Naive thymus-derived CD4-positive, alpha-beta T cell (primary cell): ENCODE measurements at regions not wholly inside any gene's neighbourhood (a gene's known extent, or its start where the extent isn't known, plus 50 kb on each side); places are given as distances from the start of the nearest gene placed in this dataset.
A peak's percentile ranks its signal among the peaks of the same experiment; 100 is the strongest.

ENCODE experiments used
- ATAC-seq: fragments of 150-1000 bp; cut with Tn5 transposase; 2 replicates; pipeline ENCODE4 v1.10.0; 2021; ENCODE audit warnings: mild to moderate bottlenecking, moderate library complexity
- CTCF ChIA-PET: fragments of 350-600 bp; sonication (Branson Sonifier 250); formaldehyde crosslinking; loops from one replicate; lab custom pipeline; 2021; ENCODE audit warnings: antibody characterized with exemption; lab: Charles Lee
- POLR2A ChIA-PET: fragments of 350-600 bp; sonication (Branson Sonifier 250); formaldehyde crosslinking; loops from one replicate; lab custom pipeline; 2021; ENCODE audit warnings: antibody characterized with exemption, inconsistent platforms; lab: Charles Lee
- DNase-seq, 9 donors: peaks; one replicate each; pipeline versions ENCODE4 v3.0.0 to v3.0.0-alpha.2; 2020 to 2022; ENCODE audit warnings: mixed read lengths in 1 of 9
- H3K27ac ChIP-seq: one replicate; pipeline ENCODE4 v1.7.0; 2013; ENCODE audit warnings: mild to moderate bottlenecking, low read depth, low read length, moderate library complexity
- H3K27me3 ChIP-seq, 2 donors: one replicate each; pipeline ENCODE4 v1.7.0; 2013; ENCODE audit warnings: low read length in 2 of 2, mild to moderate bottlenecking in 2 of 2, moderate library complexity in 2 of 2; ENCODE audit not compliant: control insufficient read depth in 2 of 2, insufficient read depth in 2 of 2
- H3K36me3 ChIP-seq, 3 experiments: 1 replicate in 2 of 3; 2 replicates in 1 of 3; pipeline ENCODE4 v1.7.0; 2013; ENCODE audit warnings: low read length in 3 of 3, mild to moderate bottlenecking in 3 of 3, moderate library complexity in 1 of 3; ENCODE audit not compliant: insufficient read depth in 3 of 3, control insufficient read depth in 2 of 3
- H3K4me1 ChIP-seq, 2 donors: one replicate each; pipeline ENCODE4 v1.7.0; 2013; ENCODE audit warnings: low read length in 2 of 2, mild to moderate bottlenecking in 2 of 2, moderate library complexity in 1 of 2; ENCODE audit not compliant: control insufficient read depth in 2 of 2, insufficient read depth in 2 of 2
- H3K4me3 ChIP-seq: 2 replicates; pipeline ENCODE4 v1.7.0; 2013; ENCODE audit warnings: mild to moderate bottlenecking, low read length
- H3K9me3 ChIP-seq, 3 experiments: 1 replicate in 2 of 3; 2 replicates in 1 of 3; pipeline ENCODE4 v1.7.0; 2013; ENCODE audit warnings: low read length in 3 of 3; ENCODE audit not compliant: control insufficient read depth in 2 of 3
- H3K27ac Mint-ChIP-seq, 9 donors: one replicate each; pipeline ENCODE4 v1.8.0; 2020 to 2022; ENCODE audit warnings: mixed read lengths in 9 of 9, mild to moderate bottlenecking in 8 of 9, moderate library complexity in 5 of 9, inconsistent platforms in 2 of 9
- H3K27me3 Mint-ChIP-seq, 5 donors: one replicate each; pipeline ENCODE4 v1.8.0; 2021 to 2022; ENCODE audit warnings: mixed read lengths in 5 of 5, mild to moderate bottlenecking in 1 of 5
- H3K36me3 Mint-ChIP-seq, 5 donors: one replicate each; pipeline ENCODE4 v1.8.0; 2020 to 2022; ENCODE audit warnings: mixed read lengths in 5 of 5, mild to moderate bottlenecking in 3 of 5, inconsistent platforms in 1 of 5
- H3K4me1 Mint-ChIP-seq, 7 donors: one replicate each; pipeline ENCODE4 v1.8.0; 2020 to 2022; ENCODE audit warnings: mixed read lengths in 7 of 7, mild to moderate bottlenecking in 3 of 7, inconsistent platforms in 1 of 7
- H3K4me3 Mint-ChIP-seq, 10 donors: one replicate each; pipeline ENCODE4 v1.8.0; 2020 to 2022; ENCODE audit warnings: mild to moderate bottlenecking in 10 of 10, mixed read lengths in 10 of 10, moderate library complexity in 6 of 10, inconsistent platforms in 2 of 10
- H3K9me3 Mint-ChIP-seq, 11 donors: one replicate each; pipeline ENCODE4 v1.8.0; 2020 to 2022; ENCODE audit warnings: mixed read lengths in 11 of 11, mild to moderate bottlenecking in 4 of 11, inconsistent platforms in 1 of 11, moderate library complexity in 1 of 11
- intact Hi-C, 2 donors: fragments of 100-400 bp; cut with micrococcal nuclease; formaldehyde crosslinking; loops; one replicate each; pipeline ENCODE4 v1.15.1; 2023

DNA sequence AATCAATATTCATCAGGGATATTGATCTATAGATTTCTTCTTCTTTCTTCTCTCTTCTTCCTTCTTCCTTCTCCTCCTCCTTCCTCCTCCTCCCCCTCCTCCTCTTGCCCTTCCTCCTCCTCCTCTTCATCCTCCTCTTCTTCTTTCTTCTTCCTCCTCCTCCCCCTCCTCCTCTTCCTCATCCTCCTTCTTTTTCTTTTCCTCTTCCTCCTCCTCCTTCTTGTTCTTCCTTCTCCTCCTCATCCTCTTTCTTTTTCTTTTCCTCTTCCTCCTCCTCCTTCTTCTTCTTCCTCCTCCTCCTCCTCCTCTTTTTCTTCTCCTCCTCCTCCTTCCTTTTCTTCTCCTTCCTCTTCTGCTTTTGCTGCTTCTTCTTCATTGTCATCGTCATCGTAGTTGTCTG, 52.4 kb upstream of the SERINC1 start:
- Histone ChIP-seq H3K27me3 (no peaks in the 10 kb centered on the region), H3K4me3 (no peak overlapping the region), H3K4me1 (no peaks in the 10 kb centered on the region), H3K9me3 (no peaks in the 10 kb centered on the region), H3K27ac (no peak overlapping the region), H3K36me3 (no peaks in the 10 kb centered on the region)
- Mint-ChIP-seq H3K4me3 (no peak overlapping the region), H3K9me3 (peaks cover 0 to 21% (median 7%) of the 10 kb centered on the region in 11 donors), H3K27ac (no peak overlapping the region), H3K36me3 (no peaks in the 10 kb centered on the region), H3K27me3 (peaks cover 30 to 56% (median 50%) of the 10 kb centered on the region in 5 donors), H3K4me1 (no peaks in the 10 kb centered on the region)
- ChIA-PET CTCF (no interaction called here), POLR2A (no interaction called here)
- intact Hi-C loops, result no loop called here
- DNase-seq (no peak), ATAC-seq (no peak)

DNA sequence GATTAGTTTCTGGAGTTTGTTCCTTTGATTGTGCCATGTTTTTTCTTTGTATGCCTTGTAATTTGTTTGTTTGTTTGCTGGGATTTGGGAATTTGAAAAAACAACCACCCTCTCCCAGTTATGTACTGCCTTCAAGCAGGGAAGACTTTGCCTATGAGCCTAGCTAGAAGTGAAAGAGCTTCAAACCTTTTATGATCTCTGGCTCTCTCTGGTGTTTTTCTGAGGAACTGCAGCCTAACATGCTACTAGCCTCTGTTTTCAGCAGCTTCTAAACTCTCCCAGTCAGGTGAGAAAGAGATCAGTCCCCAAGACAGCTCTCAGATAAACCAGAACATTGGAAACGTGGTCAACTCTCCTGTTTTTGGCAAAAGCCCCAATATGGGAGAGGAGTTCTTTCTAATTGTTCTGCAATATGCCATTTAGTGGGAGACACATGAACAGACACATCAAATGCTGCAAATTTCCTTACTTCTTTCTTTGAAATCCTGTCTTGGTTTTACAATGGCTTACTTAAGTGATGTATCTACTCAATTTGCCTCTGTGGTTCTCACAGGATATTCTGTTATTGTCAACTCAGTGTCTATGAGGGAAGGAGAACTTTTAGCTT, 58.9 kb upstream of the SERINC1 start:
- Mint-ChIP-seq H3K9me3 (peaks cover 0 to 11% (median 0%) of the 10 kb centered on the region in 11 donors), H3K36me3 (no peaks in the 10 kb centered on the region), H3K4me3 (no peak overlapping the region), H3K27me3 (peaks cover 34 to 48% (median 37%) of the 10 kb centered on the region in 5 donors), H3K27ac (no peak overlapping the region), H3K4me1 (peaks cover 0 to 8% (median 0%) of the 10 kb centered on the region in 7 donors)
- no peak overlapping the region for H3K4me3 ChIP-seq
- POLR2A ChIA-PET, result interaction anchor here (0.7 to 1.3 kb wide), 2 partner anchors 59 to 145 kb away, joined by 3 to 7 read pairs; partner anchors contain the start of gene SERINC1
- intact Hi-C loops, result loop anchor here (1.0 to 5.0 kb wide), 7 partner anchors 38 to 1475 kb away; partner anchors contain the start of gene HSF2 (in 1 of the 2)
- H3K27ac ChIP-seq, result no peak overlapping the region
- peak; percentile 86 for ATAC-seq
- no peaks in the 10 kb centered on the region for H3K36me3 ChIP-seq
- H3K27me3 ChIP-seq, result no peaks in the 10 kb centered on the region
- DNase-seq, result peak in 8 of 9 donors; percentile 36 to 73 (median 64)
- no peaks in the 10 kb centered on the region for H3K4me1 ChIP-seq
- H3K9me3 ChIP-seq, result no peaks in the 10 kb centered on the region
- CTCF ChIA-PET, result interaction anchor here (0.6 to 5.4 kb wide), 21 partner anchors 8 to 1099 kb away, joined by 3 to 94 read pairs (median 5); no protein-coding TSS in a partner anchor

GRCh38 chr6:122548281-122548680, 61.9 kb upstream of the PKIB start:
- DNase-seq (no peak), ATAC-seq (no peak)
- H3K27ac ChIP-seq, result no peak overlapping the region
- H3K4me3 Mint-ChIP-seq, result no peak overlapping the region
- peaks cover 0 to 10% (median 5%) of the 10 kb centered on the region in 5 donors for H3K27me3 Mint-ChIP-seq
- no peaks in the 10 kb centered on the region for H3K36me3 Mint-ChIP-seq
- H3K4me1 ChIP-seq, result no peaks in the 10 kb centered on the region
- H3K9me3 ChIP-seq, result no peaks in the 10 kb centered on the region
- ChIA-PET CTCF (no interaction called here), POLR2A (no interaction called here)
- no peaks in the 10 kb centered on the region for H3K36me3 ChIP-seq
- intact Hi-C loops, result no loop called here
- no peak overlapping the region for H3K4me3 ChIP-seq
- H3K9me3 Mint-ChIP-seq, result peaks cover 0 to 2% (median 0%) of the 10 kb centered on the region in 11 donors
- H3K4me1 Mint-ChIP-seq, result no peaks in the 10 kb centered on the region
- H3K27me3 ChIP-seq, result no peaks in the 10 kb centered on the region
- H3K27ac Mint-ChIP-seq, result no peak overlapping the region

GRCh38 chr6:122548820-122549219, 61.4 kb upstream of the PKIB start:
- POLR2A ChIA-PET, result no interaction called here
- CTCF ChIA-PET, result no interaction called here
- Histone ChIP-seq H3K36me3 (no peaks in the 10 kb centered on the region), H3K4me3 (no peak overlapping the region), H3K9me3 (no peaks in the 10 kb centered on the region), H3K27ac (no peak overlapping the region), H3K4me1 (no peaks in the 10 kb centered on the region), H3K27me3 (no peaks in the 10 kb centered on the region)
- H3K4me3 Mint-ChIP-seq, result no peak overlapping the region
- H3K4me1 Mint-ChIP-seq, result no peaks in the 10 kb centered on the region
- intact Hi-C loops, result no loop called here
- no peak for ATAC-seq
- no peaks in the 10 kb centered on the region for H3K36me3 Mint-ChIP-seq
- H3K9me3 Mint-ChIP-seq, result peaks cover 0 to 2% (median 0%) of the 10 kb centered on the region in 11 donors
- peaks cover 0 to 10% (median 5%) of the 10 kb centered on the region in 5 donors for H3K27me3 Mint-ChIP-seq
- DNase-seq, result no peak
- H3K27ac Mint-ChIP-seq, result no peak overlapping the region

- intact Hi-C loops, result no loop called here
- Mint-ChIP-seq H3K4me1 (no peaks in the 10 kb centered on the region), H3K27ac (no peak overlapping the region), H3K4me3 (no peak overlapping the region), H3K27me3 (peaks cover 0 to 5% (median 3%) of the 10 kb centered on the region in 5 donors), H3K36me3 (no peaks in the 10 kb centered on the region), H3K9me3 (peaks cover 0 to 2% (median 0%) of the 10 kb centered on the region in 11 donors)
- Histone ChIP-seq H3K27ac (no peak overlapping the region), H3K9me3 (no peaks in the 10 kb centered on the region), H3K4me1 (no peaks in the 10 kb centered on the region), H3K36me3 (no peaks in the 10 kb centered on the region), H3K27me3 (no peaks in the 10 kb centered on the region), H3K4me3 (no peak overlapping the region)
- POLR2A ChIA-PET, result no interaction called here
- CTCF ChIA-PET, result no interaction called here
- DNase-seq (no peak), ATAC-seq (no peak)
These were observed 56.5 kb upstream of the PKIB start for GRCh38 chr6:122553697-122554096.

GRCh38 chr6:122555561-122555960, 54.6 kb upstream of the PKIB start:
- peaks cover 0 to 5% (median 3%) of the 10 kb centered on the region in 5 donors for H3K27me3 Mint-ChIP-seq

GRCh38 chr6:122558080-122558479, 52.1 kb upstream of the PKIB start:
- Mint-ChIP-seq H3K9me3 (peaks cover 0 to 23% (median 17%) of the 10 kb centered on the region in 11 donors), H3K27ac (no peak overlapping the region), H3K4me3 (no peak overlapping the region), H3K4me1 (no peaks in the 10 kb centered on the region), H3K36me3 (peaks cover 0 to 4% (median 0%) of the 10 kb centered on the region in 5 donors), H3K27me3 (peaks cover 0 to under 1% (median 0%) of the 10 kb centered on the region in 5 donors)
- Histone ChIP-seq H3K36me3 (no peaks in the 10 kb centered on the region), H3K27ac (no peak overlapping the region), H3K9me3 (peaks cover 0 to 4% (median 0%) of the 10 kb centered on the region in 3 experiments), H3K4me1 (no peaks in the 10 kb centered on the region), H3K4me3 (no peak overlapping the region), H3K27me3 (no peaks in the 10 kb centered on the region)
- CTCF ChIA-PET, result no interaction called here
- no peak for DNase-seq
- intact Hi-C loops, result no loop called here
- ATAC-seq, result no peak
- POLR2A ChIA-PET, result no interaction called here

More at GRCh38 chr6:122555561-122555960, 54.6 kb upstream of the PKIB start:
- no peak overlapping the region for H3K4me3 ChIP-seq
- DNase-seq, result no peak
- Mint-ChIP-seq H3K9me3 (peaks cover 0 to 8% (median 2%) of the 10 kb centered on the region in 11 donors), H3K27ac (no peak overlapping the region), H3K36me3 (no peaks in the 10 kb centered on the region), H3K4me1 (no peaks in the 10 kb centered on the region), H3K4me3 (no peak overlapping the region)
- POLR2A ChIA-PET, result no interaction called here
- no peaks in the 10 kb centered on the region for H3K36me3 ChIP-seq
- H3K27me3 ChIP-seq, result no peaks in the 10 kb centered on the region
- intact Hi-C loops, result no loop called here
- CTCF ChIA-PET, result no interaction called here
- H3K4me1 ChIP-seq, result no peaks in the 10 kb centered on the region
- no peaks in the 10 kb centered on the region for H3K9me3 ChIP-seq
- no peak overlapping the region for H3K27ac ChIP-seq
- no peak for ATAC-seq
